Nephron progenitor cell (in vitro differentiated cells): ENCODE measurements at regions not wholly inside any gene's neighbourhood (a gene's known extent, or its start where the extent isn't known, plus 50 kb on each side); places are given as distances from the start of the nearest gene placed in this dataset.
"Not testable (repeated sequence)": the region's sequence is repeated elsewhere in the genome, so short reads cannot be mapped to it uniquely, and the experiment has no call there.

ENCODE experiments used
- DNase-seq: peaks from one replicate; pipeline ENCODE4 v3.0.0; 2021
- H3K27ac Mint-ChIP-seq: 2 replicates; pipeline ENCODE4 v1.8.0; 2021; ENCODE audit warnings: mild to moderate bottlenecking, moderate library complexity, mixed read lengths
- H3K27me3 Mint-ChIP-seq: 2 replicates; pipeline ENCODE4 v1.8.0; 2021; ENCODE audit warnings: mild to moderate bottlenecking, low read depth, mixed read lengths; ENCODE audit not compliant: poor library complexity
- H3K36me3 Mint-ChIP-seq: 2 replicates; pipeline ENCODE4 v1.8.0; 2021; ENCODE audit warnings: low read depth, mixed read lengths
- H3K4me1 Mint-ChIP-seq: 2 replicates; pipeline ENCODE4 v1.8.0; 2021; ENCODE audit warnings: mixed read lengths
- H3K4me3 Mint-ChIP-seq: 2 replicates; pipeline ENCODE4 v1.8.0; 2021; ENCODE audit warnings: mild to moderate bottlenecking, moderate library complexity, mixed read lengths
- H3K9me3 Mint-ChIP-seq: 2 replicates; pipeline ENCODE4 v1.8.0; 2021; ENCODE audit warnings: mild to moderate bottlenecking, moderate library complexity, mixed read lengths
- CTCF ChIP-seq: fragments of 200-600 bp; sonication (generic); IDR thresholded peaks from 2 replicates; pipeline ENCODE4 v1.5.0; 2021; ENCODE audit warnings: antibody characterized with exemption

DNA sequence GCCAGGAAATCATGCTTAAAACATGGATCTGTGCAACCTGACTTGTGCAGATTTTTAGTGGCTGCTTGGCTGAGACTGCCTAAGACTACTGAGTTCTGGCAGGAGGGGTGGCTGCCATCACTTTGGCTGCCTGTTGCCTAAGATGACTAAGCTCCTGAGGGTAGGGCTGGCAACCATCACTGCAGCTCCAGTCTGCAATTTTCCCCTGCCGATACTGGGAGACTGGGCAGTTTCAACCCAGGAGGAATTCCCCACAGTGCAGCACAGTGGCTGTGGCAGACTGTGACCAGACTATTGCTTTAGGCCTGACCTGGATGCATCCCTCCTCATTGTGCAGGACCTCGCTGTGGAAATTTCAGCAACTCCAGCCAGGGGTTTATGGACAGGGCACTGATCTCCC lies 544.9 kb downstream of the ANKRD50 start:
- Mint-ChIP-seq H3K27ac (no peak overlapping the region), H3K4me3 (no peak overlapping the region), H3K4me1 (no peaks in the 10 kb centered on the region), H3K9me3 (peaks cover 44% of the 10 kb centered on the region), H3K27me3 (no peaks in the 10 kb centered on the region), H3K36me3 (peaks cover 8% of the 10 kb centered on the region)
- no peak for TF ChIP-seq CTCF
- no peak for DNase-seq

GRCh38 chr4:124169524-124169923 lies 543.0 kb downstream of the ANKRD50 start:
- not testable (repeated sequence) for H3K4me1 Mint-ChIP-seq, H3K27ac Mint-ChIP-seq, H3K36me3 Mint-ChIP-seq, H3K27me3 Mint-ChIP-seq, DNase-seq, H3K4me3 Mint-ChIP-seq
- H3K9me3 Mint-ChIP-seq, result peaks cover 44% of the 10 kb centered on the region

GRCh38 chr4:124173912-124174311 lies 538.6 kb downstream of the ANKRD50 start:
- H3K27me3 Mint-ChIP-seq, result no peaks in the 10 kb centered on the region
- H3K9me3 Mint-ChIP-seq, result peaks cover 35% of the 10 kb centered on the region
- H3K27ac Mint-ChIP-seq, result no peak overlapping the region
- no peak overlapping the region for H3K4me3 Mint-ChIP-seq
- TF ChIP-seq CTCF, result no peak
- no peaks in the 10 kb centered on the region for H3K4me1 Mint-ChIP-seq
- H3K36me3 Mint-ChIP-seq, result peaks cover 8% of the 10 kb centered on the region
- DNase-seq, result no peak

DNA sequence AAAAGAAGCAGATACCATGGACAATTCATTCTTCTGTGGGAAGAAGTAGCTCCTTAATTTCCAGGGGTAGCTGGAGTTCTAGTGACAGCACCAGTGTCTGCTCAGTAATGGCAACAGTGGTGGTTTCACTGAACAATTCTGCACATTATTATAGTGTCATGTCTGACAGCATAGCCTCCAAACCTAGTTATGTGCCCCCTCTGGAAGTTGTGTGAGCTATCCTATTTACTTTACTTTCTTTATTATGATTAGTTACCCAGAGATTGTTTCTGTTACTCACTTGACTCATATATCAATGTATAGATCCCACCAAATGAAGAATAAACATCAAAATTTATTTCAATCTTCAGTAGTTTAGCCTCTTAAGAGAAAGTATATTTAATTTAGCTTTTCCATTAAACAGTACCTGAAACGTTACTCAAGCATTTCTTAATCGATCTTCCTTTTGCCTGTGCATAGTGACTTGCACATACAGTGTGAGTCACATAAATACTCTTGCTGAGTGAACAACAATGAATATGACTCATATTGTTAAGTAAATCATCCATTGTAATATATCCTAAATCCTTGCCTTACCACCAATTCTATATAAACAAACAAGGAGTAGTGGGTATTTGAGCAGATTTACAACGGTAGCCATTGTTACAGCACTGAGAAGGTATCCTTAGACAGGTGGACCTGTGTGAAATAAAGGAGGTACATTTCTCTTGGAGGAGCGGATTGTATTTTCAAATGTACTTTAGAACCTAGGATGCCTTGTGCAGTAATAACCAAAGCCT lies 534.7 kb downstream of the ANKRD50 start:
- Mint-ChIP-seq H3K4me3 (no peak overlapping the region), H3K27me3 (no peaks in the 10 kb centered on the region), H3K27ac (no peak overlapping the region), H3K4me1 (no peaks in the 10 kb centered on the region), H3K9me3 (peaks cover 4% of the 10 kb centered on the region), H3K36me3 (no peaks in the 10 kb centered on the region)
- DNase-seq, result no peak
- TF ChIP-seq CTCF, result no peak

DNA sequence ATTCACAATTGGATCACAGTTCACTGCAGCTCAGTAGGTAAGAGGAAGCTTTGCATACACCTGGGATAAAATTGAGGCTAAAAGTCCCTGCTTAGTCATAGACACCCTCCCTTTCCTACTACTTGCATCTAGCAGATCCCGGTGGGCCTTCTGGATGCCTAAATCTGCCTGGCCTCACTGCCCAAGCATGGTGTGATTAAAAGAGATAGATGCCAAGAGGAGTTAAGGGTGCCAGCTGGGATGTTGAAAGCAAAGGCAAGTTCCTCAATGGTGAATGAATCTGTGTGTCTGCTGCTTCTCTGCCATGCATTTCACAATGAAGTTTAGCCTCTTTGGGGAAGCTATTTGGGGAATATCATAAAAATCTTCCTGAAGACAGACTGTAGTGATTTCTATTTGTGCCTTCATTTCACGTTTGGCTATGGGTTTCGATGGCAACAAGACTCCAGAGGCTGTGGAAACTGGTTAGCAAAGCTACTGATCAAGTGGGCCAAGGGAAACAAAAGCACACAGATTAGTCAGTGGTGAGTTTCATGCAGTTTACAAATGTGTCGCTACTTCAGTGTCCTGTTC lies 534.0 kb downstream of the ANKRD50 start:
- peaks cover 4% of the 10 kb centered on the region for H3K9me3 Mint-ChIP-seq
- no peaks in the 10 kb centered on the region for H3K36me3 Mint-ChIP-seq
- H3K4me1 Mint-ChIP-seq, result no peaks in the 10 kb centered on the region
- no peak overlapping the region for H3K27ac Mint-ChIP-seq
- DNase-seq, result no peak
- no peaks in the 10 kb centered on the region for H3K27me3 Mint-ChIP-seq
- no peak overlapping the region for H3K4me3 Mint-ChIP-seq
- TF ChIP-seq CTCF, result no peak

DNA sequence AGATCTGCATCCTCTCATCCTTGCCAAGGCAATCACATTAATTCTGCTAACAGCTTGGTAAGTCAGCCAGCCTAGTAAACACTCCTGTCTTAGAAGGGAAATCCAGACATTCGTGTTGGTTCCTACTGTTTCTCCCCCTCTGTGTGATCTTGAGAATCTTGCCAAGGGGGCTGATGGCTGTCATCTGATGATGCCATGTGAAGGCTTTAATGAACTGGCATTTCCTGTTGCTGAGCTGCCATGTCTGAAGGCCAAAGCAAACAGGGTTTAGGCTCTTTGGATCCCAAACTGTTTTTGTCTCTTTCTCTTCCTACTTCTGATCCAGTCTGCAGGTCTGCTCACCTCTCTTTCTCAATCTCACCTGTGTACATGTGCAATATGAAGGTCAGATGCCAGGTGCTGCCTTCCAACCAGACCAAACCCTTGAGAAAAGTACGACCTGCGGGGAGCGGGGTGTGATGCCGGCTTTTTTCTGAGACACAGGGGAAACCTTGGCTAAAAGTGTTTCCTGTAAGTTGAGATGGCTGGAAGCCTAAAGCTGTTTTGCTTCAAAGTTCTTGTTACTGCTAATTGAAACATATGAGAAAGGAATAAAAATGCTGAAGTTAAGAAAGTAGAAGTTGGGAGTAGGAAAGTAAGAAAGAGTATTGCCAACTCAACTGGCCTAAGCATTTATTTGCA lies 532.9 kb downstream of the ANKRD50 start:
- no peaks in the 10 kb centered on the region for H3K4me1 Mint-ChIP-seq
- H3K27me3 Mint-ChIP-seq, result no peaks in the 10 kb centered on the region
- no peak for TF ChIP-seq CTCF
- no peak overlapping the region for H3K4me3 Mint-ChIP-seq
- no peak for DNase-seq
- no peak overlapping the region for H3K27ac Mint-ChIP-seq
- peaks cover 4% of the 10 kb centered on the region for H3K9me3 Mint-ChIP-seq
- H3K36me3 Mint-ChIP-seq, result no peaks in the 10 kb centered on the region
